Kidney tubule cell (primary cell): ENCODE measurements at regions not wholly inside any gene's neighbourhood (a gene's known extent, or its start where the extent isn't known, plus 50 kb on each side); places are given as distances from the start of the nearest gene placed in this dataset.
"Not testable (repeated sequence)": the region's sequence is repeated elsewhere in the genome, so short reads cannot be mapped to it uniquely, and the experiment has no call there.

Experiments used
- DNase-seq: peaks from one replicate; pipeline ENCODE4 v3.0.0-alpha.2; 2018; ENCODE audit warnings: low spot score

DNA sequence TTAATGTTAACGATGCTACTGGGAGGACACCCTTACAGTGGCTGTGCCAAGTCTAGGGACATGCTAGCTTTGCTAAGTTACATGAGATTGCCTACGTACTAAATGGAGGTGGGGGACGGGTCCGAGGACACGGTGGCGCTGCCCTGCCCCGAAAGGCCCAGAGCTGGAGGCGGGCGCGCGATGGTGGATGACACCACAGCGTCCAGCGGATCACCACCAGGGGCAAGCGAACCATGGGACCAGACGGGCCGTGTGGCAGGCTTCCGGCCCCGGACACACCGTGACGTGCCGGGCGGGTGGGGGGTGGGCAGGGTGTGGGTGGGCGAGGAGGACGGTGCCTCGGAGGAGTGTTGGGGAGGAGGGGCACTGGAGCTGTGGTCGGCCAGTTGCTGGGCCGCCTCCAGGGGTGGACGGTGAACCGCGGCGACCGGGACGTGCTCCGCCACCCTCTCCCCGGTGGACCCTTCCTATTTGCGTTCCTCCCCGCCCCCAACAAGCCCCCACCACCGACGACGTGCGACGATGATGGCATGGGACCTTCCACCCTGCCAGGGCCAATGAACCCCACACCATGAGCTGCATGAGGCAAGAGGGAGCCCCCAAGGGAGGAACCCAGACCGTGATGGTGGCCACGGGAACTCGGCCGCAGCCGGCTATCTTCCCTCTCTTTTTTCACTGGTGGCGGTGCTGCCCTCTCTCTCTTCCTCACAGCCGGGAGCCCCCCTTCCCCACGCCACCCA is 773.3 kb upstream of the DEFB115 start:
- no peak for DNase-seq

GRCh38 chr20:30484749-30485070 is 772.8 kb upstream of the DEFB115 start:
- DNase-seq = no peak

DNA sequence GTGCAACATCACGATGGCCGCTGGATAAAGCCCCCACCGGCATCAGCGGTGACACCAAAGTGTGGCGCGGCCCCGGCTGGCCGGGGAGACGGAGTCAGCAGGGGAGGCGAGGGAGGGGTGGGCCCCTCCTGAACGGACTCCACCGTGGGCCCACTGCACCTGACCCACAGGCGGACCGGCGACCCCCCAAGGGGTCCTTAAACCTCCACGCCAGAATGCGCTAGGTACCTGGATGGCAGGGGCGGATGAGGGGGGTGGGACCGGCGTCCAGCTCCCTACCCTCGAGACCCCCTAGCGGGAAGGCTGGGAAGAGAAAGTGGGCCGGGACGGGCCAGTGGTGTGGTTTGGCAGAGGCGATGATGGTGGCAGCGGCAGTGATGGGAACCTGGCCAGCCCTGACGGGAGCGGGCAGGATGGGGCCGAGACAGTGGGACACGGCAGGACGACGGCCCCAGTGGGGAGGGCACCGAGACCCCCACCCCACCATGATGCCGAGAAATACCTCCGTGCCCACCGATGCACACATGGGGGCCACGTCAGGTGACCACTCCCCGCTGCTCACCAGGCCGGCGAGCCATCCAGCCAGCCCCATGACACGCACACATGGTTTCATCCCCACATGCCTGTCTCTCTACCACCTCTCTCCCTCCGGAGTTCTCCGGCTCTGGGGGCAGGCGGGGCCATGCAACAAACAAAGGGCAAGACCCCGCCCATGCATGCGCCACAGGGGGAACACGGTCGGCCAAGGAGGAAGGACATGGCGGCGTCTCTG is 771.9 kb upstream of the DEFB115 start:
- no peak for DNase-seq

DNA sequence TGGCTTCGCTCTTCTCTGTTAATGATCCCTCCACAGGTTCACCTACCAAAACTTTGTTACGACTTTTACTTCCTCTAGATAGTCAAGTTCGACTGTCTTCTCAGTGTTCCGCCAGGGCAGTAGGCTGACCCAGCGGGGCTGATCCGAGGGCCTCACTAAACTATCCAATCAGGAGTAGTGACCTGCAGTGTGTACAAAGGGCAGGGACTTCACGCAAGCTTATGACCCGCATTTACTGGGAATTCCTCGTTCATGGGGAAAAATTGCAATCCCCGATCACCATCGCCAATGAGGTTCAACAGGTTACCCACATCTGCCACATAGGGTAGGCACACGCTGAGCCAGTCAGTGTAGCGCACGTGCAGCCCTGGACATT is 771.4 kb upstream of the DEFB115 start:
- DNase-seq = no peak

DNA sequence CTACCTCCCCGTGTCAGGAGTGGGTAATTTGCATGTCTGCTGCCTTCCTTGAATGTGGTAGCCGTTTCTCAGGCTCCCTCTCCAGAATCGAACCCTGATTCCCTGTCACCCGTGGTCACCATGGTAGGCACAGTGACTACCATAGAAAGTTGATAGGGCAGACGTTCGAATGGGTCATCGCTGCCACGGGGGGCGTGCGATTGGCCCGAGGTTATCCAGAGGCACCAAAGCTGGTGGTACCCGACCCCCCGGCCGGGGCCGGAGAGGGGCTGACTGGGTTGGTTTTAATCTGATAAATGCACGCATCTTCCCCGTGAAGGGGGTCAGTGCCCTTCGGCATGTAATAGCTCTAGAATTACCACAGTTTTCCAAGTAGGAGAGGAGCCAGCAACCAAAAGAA is 770.0 kb upstream of the DEFB115 start:
- DNase-seq = not testable (repeated sequence)

DNA sequence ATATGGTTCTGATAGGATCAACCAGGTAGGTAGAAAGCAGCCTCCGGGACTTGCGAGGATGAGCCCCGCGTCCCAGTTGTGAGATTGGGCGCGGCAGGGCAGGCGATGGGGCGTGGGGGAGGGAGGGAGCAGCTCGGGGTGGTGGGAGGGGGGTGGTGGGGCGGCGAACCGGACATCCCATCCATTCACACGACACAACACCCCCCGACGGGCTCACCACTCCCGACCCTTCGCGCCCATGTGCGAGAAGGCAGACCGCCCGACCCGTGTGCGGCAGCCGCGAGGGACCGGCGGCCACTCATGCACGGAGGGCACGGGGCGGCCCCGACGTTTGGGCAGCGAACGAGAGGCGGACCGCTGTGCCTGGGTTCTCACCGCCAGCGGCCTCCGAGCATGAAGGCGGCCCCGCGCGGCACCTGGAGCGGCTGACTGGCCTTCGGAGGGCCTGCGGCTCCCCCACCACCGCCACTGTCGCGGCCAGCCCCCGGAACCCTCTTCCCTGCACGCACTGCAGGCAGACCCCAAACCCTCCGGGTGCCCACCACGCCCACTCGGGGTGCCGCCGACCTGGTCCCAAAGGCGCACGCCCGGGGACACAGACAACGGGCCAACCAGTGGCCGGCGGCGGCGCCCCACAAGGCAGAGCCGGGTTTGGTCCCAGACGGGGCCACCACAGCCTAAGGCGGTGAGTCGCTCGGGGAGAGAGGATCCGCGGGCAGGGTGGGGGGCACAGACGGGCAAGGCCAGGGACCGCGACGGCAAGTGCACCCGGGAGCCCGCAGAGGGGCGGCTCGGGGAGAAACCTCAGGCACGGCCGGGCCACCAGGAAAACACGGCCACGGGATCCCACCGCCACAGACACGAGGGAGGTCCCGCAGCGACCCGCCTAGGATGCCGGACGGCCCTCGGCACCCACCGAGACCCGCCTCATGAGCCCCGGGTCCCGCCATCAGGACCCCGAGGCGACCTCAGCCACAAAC is 769.2 kb upstream of the DEFB115 start:
- no peak for DNase-seq

DNA sequence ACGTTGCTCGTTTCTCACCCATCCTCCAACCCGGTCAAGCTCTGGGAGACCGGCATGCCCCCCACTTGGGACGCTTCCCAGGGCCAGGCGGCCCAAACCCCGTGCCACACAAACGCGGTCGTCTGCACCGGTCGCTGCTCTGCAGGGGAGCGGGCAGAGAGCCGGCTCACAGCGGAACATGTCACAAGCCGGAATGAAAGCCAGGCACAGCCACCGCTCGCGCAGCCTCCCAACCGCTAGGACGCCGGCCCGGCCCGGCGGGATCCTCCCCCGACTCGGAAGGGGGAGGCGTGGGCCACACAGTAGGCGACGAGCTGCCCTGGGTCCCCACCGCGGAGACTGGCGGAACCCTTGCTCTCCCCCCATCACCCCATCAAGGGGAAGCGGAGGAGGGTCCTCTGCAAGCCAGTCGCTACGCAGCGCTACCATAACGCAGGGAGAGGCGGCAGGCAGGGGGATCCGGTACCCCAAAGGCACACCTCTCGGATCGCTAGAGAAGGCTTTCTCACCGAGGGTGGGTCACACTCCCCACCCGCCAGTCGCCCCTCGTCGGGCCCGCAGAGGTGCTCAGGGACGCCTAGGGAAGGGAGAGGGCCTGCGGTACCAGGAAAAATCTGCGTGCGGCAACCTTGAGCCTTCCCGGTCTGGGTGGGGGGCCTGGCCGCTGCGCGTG is 768.4 kb upstream of the DEFB115 start:
- no peak for DNase-seq

DNA sequence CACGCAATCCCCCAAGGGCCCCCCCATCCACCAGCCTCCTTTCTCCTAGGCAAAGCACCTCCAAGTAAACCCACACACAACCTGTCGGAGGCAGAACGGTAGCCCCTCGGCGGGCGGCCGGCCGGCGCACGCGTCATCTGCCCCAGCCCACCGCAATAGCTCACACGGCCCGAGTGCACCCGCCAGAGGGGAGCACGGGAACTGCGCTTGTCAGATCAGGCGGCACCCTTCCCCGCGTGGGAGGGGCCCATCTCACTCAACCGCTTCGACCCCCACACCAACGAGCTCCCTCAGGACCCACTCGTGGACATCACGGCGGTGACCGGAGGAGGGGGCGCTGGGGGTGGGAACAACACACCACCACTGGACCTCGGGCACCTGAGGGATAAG is 767.9 kb upstream of the DEFB115 start:
- DNase-seq = no peak

DNA sequence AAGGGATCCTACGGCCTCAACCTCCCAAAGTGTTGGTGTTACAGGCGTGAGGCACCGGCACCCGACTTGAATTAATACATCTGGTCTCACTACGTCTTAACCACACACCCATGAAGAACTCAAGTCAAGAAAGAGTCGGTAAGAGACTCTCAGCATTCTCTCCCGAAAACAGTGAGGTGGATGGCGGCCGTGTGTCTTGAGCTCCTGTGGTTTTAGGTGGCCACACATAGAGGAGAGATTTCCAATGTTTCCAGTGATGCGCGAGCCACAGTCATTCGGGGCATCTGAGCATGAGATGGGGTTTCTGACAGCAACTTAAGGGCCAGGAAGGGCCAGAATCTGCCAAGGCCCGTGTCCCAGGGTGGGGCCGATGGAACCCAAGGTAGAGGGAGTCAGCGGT is 766.4 kb upstream of the DEFB115 start:
- DNase-seq = no peak

DNA sequence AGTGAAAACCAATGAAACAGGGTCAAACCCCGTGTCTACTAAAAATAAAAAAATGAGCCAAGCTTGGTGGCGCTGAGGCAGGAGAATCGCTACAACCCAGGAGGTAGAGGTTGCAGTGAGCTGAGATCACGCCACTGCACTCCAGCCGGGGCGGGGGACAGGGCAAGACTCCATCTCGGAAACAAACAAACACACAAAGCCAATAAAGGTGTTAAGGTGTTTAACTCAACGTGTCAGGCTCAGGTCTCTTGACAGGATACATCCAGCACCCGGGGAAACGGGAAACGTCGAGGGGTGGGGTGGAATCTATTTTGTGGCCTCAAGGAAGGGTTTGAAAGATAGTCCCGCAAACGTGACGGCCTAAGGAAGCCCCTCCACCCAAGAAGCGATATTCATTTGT is 760.8 kb upstream of the DEFB115 start:
- DNase-seq = not testable (repeated sequence)

DNA sequence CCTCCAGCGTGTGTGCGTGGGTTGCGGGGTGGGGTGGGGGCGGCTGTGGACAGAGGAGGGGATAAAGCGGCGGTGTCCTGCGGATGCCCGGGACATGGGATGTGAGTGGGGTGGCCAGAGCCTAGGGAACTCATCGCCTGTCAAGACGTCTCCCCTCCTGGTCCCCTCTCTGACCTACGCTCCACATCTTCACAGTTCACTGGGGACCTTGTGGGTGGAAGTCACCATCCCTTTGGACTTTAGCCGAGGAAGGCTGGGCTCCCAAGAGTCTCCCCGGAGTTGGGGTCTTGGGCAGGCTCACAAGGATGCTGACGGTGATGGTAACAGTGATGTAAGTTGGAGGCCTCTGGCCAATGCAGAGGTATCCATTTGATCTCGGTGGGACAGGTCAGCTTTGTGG is 760.3 kb upstream of the DEFB115 start:
- not testable (repeated sequence) for DNase-seq

GRCh38 chr20:30499123-30499522 is 758.3 kb upstream of the DEFB115 start:
- DNase-seq = no peak

GRCh38 chr20:30499716-30500446 is 757.6 kb upstream of the DEFB115 start:
- DNase-seq = not testable (repeated sequence)

GRCh38 chr20:30500447-30500820 is 757.0 kb upstream of the DEFB115 start:
- peak; percentile 10 for DNase-seq

GRCh38 chr20:30500829-30501440 is 756.5 kb upstream of the DEFB115 start:
- no peak for DNase-seq

- no peak for DNase-seq
Measured at GRCh38 chr20:30502670-30503069, 754.8 kb upstream of the DEFB115 start.

- not testable (repeated sequence) for DNase-seq
Measured at GRCh38 chr20:30503204-30503603, 754.3 kb upstream of the DEFB115 start.

DNA sequence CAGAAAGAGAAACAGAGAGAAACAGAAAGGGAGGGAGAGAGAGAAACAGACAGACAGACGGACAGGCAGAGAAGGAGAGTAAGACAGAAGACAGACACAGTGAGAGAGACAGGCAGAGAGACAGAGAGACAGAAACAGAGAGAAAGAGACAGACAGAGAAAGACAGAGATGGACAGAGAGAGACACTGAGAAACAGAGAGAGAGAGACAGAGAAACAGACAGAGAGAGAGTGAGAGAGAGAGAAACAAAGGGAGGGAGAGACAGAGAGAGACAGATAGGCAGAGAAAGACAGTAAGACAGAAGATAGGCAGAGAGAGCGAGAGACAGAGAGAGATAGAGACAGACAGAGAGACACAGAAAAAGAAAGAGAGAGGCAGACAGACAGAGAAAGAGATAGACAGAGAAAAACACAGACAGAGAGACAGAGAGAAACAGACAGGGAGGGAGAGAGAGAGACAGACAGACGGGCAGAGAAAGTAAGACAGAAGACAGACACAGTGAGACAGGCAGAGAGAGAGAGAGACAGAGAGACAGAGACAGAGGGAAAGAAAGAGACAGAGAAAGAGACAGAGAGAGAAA is 753.4 kb upstream of the DEFB115 start:
- DNase-seq = no peak

DNA sequence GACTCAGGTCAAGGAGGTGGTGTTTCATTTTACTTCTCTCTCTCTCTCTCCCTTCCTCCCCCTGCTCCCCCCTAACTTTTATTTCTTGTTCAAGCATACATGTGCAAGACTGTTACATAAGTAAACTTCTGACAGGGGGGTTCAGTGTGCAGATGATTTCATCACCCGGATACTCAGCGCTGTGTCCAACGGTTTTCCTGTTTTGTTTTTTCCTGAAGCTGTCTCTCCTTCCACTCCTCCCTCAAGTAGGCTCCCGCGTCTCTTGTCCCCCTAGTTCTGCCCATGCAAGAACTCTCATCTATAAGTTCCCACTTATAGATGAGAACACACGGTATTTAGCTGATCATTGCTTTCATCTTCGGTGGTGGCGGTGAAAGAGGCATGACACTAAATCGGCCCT is 751.9 kb upstream of the DEFB115 start:
- DNase-seq = no peak

- no peak for DNase-seq
Measured at GRCh38 chr20:30506100-30506499, 751.4 kb upstream of the DEFB115 start.

GRCh38 chr20:30508382-30508781 is 749.1 kb upstream of the DEFB115 start:
- DNase-seq = not testable (repeated sequence)
